DOHH2 (cell line): ENCODE measurements at regions not wholly inside any gene's neighbourhood (a gene's known extent, or its start where the extent isn't known, plus 50 kb on each side); places are given as distances from the start of the nearest gene placed in this dataset.

Experiments
- CTCF ChIP-seq: fragments of 200-600 bp; sonication (generic); IDR thresholded peaks from one replicate; pipeline ENCODE4 v1.5.1; 2014; ENCODE audit warnings: antibody characterized with exemption, mild to moderate bottlenecking, low read depth, low read length; ENCODE audit not compliant: poor library complexity, severe bottlenecking
- EZH2phosphoT487 ChIP-seq: fragments of 200-600 bp; sonication (generic); IDR thresholded peaks from 2 replicates; pipeline ENCODE4 v1.6.1; 2017; ENCODE audit warnings: borderline replicate concordance, mild to moderate bottlenecking, antibody characterized with exemption, low read length, moderate library complexity, mixed read lengths

GRCh38 chr3:18843188-18843587 lies 305.1 kb upstream of the KCNH8 start:
- TF ChIP-seq CTCF (no peak), EZH2phosphoT487 (no peak)
